ENCODE measurements at regions not wholly inside any gene's neighbourhood (a gene's known extent, or its start where the extent isn't known, plus 50 kb on each side); places are given as distances from the start of the nearest gene placed in this dataset.

DNA sequence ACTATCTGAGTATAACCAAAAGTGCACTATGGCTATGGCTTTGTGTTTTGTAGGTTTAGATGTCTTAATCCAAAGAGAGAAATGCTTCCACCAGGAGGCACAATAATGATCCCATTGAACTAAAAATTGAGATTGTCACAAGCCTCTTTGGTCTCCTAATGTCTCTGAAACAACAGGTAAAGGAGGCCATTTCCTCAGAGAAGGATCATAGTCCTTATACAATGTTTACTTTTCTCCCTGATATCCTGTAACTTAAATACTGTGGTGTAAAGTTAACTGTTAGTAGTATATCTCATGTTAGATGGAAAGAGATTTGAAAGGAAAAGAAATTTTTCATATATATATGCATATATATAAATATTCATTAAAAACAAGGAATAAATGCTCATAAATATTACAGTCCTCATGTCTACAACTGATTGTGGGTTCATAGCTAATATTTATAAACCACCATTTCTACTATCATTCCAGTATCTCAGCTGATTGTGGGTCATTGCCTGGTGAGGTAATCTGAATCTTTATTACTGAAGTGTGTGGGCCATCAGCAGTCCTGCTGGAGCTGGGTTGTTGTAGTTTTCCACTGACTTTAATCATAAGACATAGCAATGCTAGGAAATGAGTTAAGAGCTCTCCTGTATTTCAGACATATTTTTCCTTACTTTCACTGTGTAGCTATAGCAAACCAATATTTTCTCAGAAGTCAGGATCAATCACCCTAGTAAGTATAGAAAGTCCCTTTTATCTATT, 1230.4 kb downstream of the PCDH18 start:
- no peak overlapping the region for H3K18ac ChIP-seq (ENCODE audit: low read depth, low read length)
- no peak overlapping the region for H2BK20ac ChIP-seq (ENCODE audit: low read depth, low read length)
- no peak overlapping the region for H3K4me3 ChIP-seq (ENCODE audit: insufficient read depth, low read depth, low read length)
- no peak for DNase-seq
- intact Hi-C loops (cut with micrococcal nuclease) = no loop called here
- H4K8ac ChIP-seq (ENCODE audit: low read depth in 2 of 2, low read length in 2 of 2) = no peak overlapping the region
- H4K5ac ChIP-seq (ENCODE audit: low read depth, low read length) = no peak overlapping the region
- ChIA-PET CTCF (no interaction called here), POLR2A (ENCODE audit: unreplicated experiment) (no interaction called here)
- no peaks in the 10 kb centered on the region for H3K36me3 ChIP-seq (ENCODE audit: control insufficient read depth, insufficient read depth, low read length)
- no peak overlapping the region for H3K27ac ChIP-seq (ENCODE audit: insufficient read depth, low read length)
- peaks cover 2% of the 10 kb centered on the region; the same call in 1 of the 2 replicates for H3K9me3 ChIP-seq (ENCODE audit: control insufficient read depth, insufficient read depth, low read length)
- dilution Hi-C loops (cut with HindIII; ENCODE audit: low sequenced_read_pairs, unreplicated experiment) = no loop called here
- H2BK15ac ChIP-seq (ENCODE audit: low read depth, low read length) = no peak overlapping the region
- in situ Hi-C loops (cut with MboI; ENCODE audit: low sequenced_read_pairs) = no loop called here
- H2BK5ac ChIP-seq (ENCODE audit: low read depth, low read length, poor library complexity, severe bottlenecking) = no peak overlapping the region
- no peak overlapping the region for H2AK9ac ChIP-seq (replicated peaks; ENCODE audit: low read depth, low read length, poor library complexity)
- no peaks in the 10 kb centered on the region for H3K4me1 ChIP-seq (ENCODE audit: control insufficient read depth, insufficient read depth, low read length)
- no peak for ATAC-seq (ENCODE audit: low read depth)
- H3K4me2 ChIP-seq (ENCODE audit: low read depth, low read length) = no peak overlapping the region
- H3K14ac ChIP-seq (replicated peaks; ENCODE audit: low read depth, low read length) = no peak overlapping the region
- no peaks in the 10 kb centered on the region for H3K27me3 ChIP-seq (ENCODE audit: control insufficient read depth, insufficient read depth, low read length)
- TF ChIP-seq BHLHE40 (IDR thresholded peaks at IDR 0.05; ENCODE audit: low read depth, low read length) (no peak), NFE2L2 (IDR thresholded peaks at IDR 0.05; ENCODE audit: low read depth, low read length) (no peak), MAZ (IDR thresholded peaks at IDR 0.05; ENCODE audit: borderline replicate concordance, low read depth, low read length) (no peak), MAFK (IDR thresholded peaks at IDR 0.05; ENCODE audit: low read depth, low read length) (no peak), CHD1 (IDR thresholded peaks at IDR 0.05; ENCODE audit: low read depth, low read length) (no peak), FOS (IDR thresholded peaks at IDR 0.05; ENCODE audit: low read depth, low read length) (no peak), MXI1 (IDR thresholded peaks at IDR 0.05; ENCODE audit: borderline replicate concordance, low read depth, low read length) (no peak), POLR2A (IDR thresholded peaks at IDR 0.05; ENCODE audit: low read depth, low read length) (no peak), RAD21 (IDR thresholded peaks at IDR 0.05; ENCODE audit: low read length) (no peak), RFX5 (IDR thresholded peaks at IDR 0.05; ENCODE audit: low read depth, low read length) (no peak), CEBPB (IDR thresholded peaks at IDR 0.05; ENCODE audit: low read depth, low read length) (no peak), RCOR1 (IDR thresholded peaks at IDR 0.05; ENCODE audit: insufficient replicate concordance, low read length) (no peak), SMC3 (IDR thresholded peaks at IDR 0.05; ENCODE audit: low read depth, low read length) (no peak)
- TF ChIP-seq, protein P1, sequence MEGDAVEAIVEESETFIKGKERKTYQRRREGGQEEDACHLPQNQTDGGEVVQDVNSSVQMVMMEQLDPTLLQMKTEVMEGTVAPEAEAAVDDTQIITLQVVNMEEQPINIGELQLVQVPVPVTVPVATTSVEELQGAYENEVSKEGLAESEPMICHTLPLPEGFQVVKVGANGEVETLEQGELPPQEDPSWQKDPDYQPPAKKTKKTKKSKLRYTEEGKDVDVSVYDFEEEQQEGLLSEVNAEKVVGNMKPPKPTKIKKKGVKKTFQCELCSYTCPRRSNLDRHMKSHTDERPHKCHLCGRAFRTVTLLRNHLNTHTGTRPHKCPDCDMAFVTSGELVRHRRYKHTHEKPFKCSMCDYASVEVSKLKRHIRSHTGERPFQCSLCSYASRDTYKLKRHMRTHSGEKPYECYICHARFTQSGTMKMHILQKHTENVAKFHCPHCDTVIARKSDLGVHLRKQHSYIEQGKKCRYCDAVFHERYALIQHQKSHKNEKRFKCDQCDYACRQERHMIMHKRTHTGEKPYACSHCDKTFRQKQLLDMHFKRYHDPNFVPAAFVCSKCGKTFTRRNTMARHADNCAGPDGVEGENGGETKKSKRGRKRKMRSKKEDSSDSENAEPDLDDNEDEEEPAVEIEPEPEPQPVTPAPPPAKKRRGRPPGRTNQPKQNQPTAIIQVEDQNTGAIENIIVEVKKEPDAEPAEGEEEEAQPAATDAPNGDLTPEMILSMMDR (conservative IDR thresholded peaks at IDR 0.05; ENCODE audit: low read depth, low read length) = no peak
- TF ChIP-seq, protein P2, sequence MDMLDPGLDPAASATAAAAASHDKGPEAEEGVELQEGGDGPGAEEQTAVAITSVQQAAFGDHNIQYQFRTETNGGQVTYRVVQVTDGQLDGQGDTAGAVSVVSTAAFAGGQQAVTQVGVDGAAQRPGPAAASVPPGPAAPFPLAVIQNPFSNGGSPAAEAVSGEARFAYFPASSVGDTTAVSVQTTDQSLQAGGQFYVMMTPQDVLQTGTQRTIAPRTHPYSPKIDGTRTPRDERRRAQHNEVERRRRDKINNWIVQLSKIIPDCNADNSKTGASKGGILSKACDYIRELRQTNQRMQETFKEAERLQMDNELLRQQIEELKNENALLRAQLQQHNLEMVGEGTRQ (IDR thresholded peaks at IDR 0.05; ENCODE audit: low read depth, low read length) = no peak
- TF ChIP-seq, protein P3, sequence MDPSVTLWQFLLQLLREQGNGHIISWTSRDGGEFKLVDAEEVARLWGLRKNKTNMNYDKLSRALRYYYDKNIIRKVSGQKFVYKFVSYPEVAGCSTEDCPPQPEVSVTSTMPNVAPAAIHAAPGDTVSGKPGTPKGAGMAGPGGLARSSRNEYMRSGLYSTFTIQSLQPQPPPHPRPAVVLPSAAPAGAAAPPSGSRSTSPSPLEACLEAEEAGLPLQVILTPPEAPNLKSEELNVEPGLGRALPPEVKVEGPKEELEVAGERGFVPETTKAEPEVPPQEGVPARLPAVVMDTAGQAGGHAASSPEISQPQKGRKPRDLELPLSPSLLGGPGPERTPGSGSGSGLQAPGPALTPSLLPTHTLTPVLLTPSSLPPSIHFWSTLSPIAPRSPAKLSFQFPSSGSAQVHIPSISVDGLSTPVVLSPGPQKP (IDR thresholded peaks at IDR 0.05; ENCODE audit: borderline replicate concordance, low read depth, low read length) = no peak
- no peak overlapping the region for H2BK120ac ChIP-seq (ENCODE audit: low read depth, low read length)
- H2AFZ ChIP-seq (replicated peaks; ENCODE audit: low read length, poor library complexity) = no peak overlapping the region
- no peak overlapping the region for H3K4ac ChIP-seq (ENCODE audit: low read depth, low read length)
- H3K79me1 ChIP-seq (ENCODE audit: low read depth in 1 of 2, low read length in 2 of 2) = no peaks in the 10 kb centered on the region
- no peaks in the 10 kb centered on the region for H4K20me1 ChIP-seq (ENCODE audit: insufficient read depth, low read length)
- no peaks in the 10 kb centered on the region for H3K9me1 ChIP-seq (ENCODE audit: insufficient read depth, low read length)
- H3K56ac ChIP-seq (ENCODE audit: extremely low read depth, insufficient read depth, low read length) = no peak overlapping the region
- no TSS peak for BruUV-seq (replicated peaks)
- H3K9ac ChIP-seq (ENCODE audit: low read depth, low read length) = no peak overlapping the region
- H3K23ac ChIP-seq (ENCODE audit: low read depth, low read length) = no peak overlapping the region
- no peak overlapping the region for H4K91ac ChIP-seq (ENCODE audit: insufficient read depth, low read depth, low read length)
- H2AK5ac ChIP-seq (ENCODE audit: low read depth, low read length) = no peak overlapping the region

Data from IMR-90 (cell line).